Activated T-cell treated with anti-CD3 and anti-CD28 coated beads, Interleukin-2, amount 50 U/mL, for 48 hours (primary cell): ENCODE measurements at regions not wholly inside any gene's neighbourhood (a gene's known extent, or its start where the extent isn't known, plus 50 kb on each side); places are given as distances from the start of the nearest gene placed in this dataset.
"Not testable (repeated sequence)": the region's sequence is repeated elsewhere in the genome, so short reads cannot be mapped to it uniquely, and the experiment has no call there.

ENCODE experiments used
- DNase-seq, 2 experiments: peaks; one replicate each; pipeline ENCODE4 v3.0.0-alpha.2; 2020

DNA sequence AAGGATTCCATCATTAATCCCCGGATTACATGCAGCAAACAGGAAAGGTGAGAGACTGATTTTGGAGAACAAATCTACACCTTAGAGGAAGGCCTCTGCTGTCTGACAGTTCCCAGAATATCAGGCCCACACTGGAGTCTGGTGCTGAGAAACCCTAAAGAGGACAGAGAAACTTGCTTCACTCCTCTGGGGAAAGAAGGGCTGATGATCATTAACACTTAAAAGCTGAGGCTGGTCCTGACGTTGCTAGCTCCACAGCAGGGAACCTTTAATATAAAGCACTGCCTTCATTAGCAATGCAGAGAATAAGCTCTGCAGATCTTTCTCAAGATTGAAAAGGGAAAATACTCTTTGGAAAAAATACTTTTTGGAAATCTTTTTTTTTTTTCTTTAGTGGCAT lies 1472.4 kb upstream of the GOT2 start:
- DNase-seq = no peak

GRCh38 chr16:60204181-60204580 lies 1470.1 kb upstream of the GOT2 start:
- DNase-seq = no peak

- no peak for DNase-seq
These were observed 1469.5 kb upstream of the GOT2 start for GRCh38 chr16:60203525-60204124.

- not testable (repeated sequence) for DNase-seq
These were observed 1466.6 kb upstream of the GOT2 start for GRCh38 chr16:60200729-60201128.

GRCh38 chr16:60200161-60200560 lies 1466.0 kb upstream of the GOT2 start:
- no peak for DNase-seq

- no peak for DNase-seq
These were observed 1465.0 kb upstream of the GOT2 start for GRCh38 chr16:60199150-60199549.

DNA sequence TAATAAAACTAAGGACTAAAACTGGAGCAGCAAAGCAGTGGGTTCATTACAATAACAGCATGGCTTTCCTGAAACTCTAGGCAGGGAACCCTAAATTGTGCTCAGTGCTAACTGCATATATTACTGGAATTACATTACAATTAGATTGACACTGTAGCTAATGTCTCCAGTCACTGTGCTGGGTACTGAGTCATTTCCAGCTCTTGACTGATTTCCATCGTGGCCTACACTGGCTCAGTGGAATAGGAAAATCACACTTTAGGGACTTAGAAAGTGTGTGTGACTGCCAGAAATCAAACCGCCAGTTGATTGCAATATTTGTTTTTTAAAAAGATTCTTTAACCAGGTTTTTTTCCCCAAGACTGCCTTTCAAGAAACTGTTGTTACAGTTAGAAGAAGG lies 1447.4 kb upstream of the GOT2 start:
- DNase-seq = no peak

- DNase-seq = no peak
These were observed 1446.5 kb upstream of the GOT2 start for GRCh38 chr16:60180609-60181008.

- DNase-seq = no peak
These were observed 1436.1 kb upstream of the GOT2 start for GRCh38 chr16:60170196-60170595.

DNA sequence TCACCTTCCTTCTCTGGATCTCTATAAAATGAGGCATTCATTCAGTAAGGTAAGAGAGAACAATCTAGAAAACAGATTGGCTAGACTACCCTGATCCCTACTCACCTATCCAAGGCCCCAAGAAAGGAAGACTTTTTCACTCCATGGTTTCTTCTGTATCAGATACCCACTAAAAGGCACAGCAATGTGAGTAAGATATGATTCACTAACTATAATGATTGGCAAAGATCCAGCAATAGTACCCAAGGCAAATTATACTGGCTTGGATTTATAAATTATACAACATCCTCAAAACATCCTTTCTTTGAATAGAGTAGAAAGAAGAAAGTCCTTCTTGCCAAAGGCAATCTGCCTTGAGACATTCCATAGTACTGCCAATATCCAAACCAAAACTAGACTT lies 1432.0 kb upstream of the GOT2 start:
- no peak for DNase-seq

- no peak for DNase-seq
These were observed 1417.9 kb upstream of the GOT2 start for GRCh38 chr16:60151987-60152386.

- no peak for DNase-seq
These were observed 1416.8 kb upstream of the GOT2 start for GRCh38 chr16:60150907-60151306.

- DNase-seq = no peak
These were observed 1409.2 kb upstream of the GOT2 start for GRCh38 chr16:60143348-60143705.

GRCh38 chr16:60142619-60143347 lies 1408.7 kb upstream of the GOT2 start:
- DNase-seq = no peak

DNA sequence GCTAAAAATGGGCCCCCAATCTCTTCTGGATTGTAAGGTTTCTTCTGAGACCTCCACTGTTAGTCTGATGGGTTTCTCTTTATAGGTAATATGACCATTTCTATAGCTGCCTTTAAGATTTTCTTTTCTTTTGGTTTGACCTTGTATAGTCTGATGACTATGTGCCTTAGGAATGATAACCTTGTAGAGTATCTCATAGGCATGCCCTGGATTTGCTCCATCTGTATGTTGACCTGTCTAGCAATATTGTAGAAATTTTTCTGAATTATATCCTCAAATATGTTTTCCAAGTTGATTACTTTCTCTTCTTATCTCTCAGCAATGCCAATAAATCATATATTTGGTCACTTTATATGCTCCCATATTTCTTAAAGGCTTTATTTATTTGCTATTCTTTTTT lies 1403.8 kb upstream of the GOT2 start:
- no peak for DNase-seq

- DNase-seq = no peak
These were observed 1393.1 kb upstream of the GOT2 start for GRCh38 chr16:60127196-60127595.

- DNase-seq = not testable (repeated sequence)
These were observed 1392.0 kb upstream of the GOT2 start for GRCh38 chr16:60126115-60126514.

GRCh38 chr16:60123392-60124023 lies 1389.4 kb upstream of the GOT2 start:
- DNase-seq = no peak

DNA sequence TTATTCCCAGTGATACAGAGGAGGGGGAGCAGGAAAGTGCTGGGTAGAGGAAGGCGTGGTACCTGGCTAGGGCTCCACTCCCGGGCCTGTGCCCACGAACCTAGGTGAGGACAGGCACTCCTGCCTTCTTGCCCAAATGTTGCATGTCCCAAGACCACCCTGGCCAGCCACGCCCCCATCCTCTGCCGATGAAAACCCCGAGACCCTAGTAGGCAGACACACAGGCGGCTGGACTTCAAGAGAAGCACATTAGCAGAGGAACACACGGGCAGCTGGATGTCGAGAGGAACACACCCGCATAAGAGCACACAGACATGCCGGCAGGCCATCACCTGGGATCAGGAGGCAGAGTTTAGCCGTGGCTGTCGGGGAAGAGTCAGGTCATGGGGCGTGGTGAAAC lies 1386.5 kb upstream of the GOT2 start:
- DNase-seq = no peak

- DNase-seq = no peak
These were observed 1376.4 kb upstream of the GOT2 start for GRCh38 chr16:60110531-60110930.

DNA sequence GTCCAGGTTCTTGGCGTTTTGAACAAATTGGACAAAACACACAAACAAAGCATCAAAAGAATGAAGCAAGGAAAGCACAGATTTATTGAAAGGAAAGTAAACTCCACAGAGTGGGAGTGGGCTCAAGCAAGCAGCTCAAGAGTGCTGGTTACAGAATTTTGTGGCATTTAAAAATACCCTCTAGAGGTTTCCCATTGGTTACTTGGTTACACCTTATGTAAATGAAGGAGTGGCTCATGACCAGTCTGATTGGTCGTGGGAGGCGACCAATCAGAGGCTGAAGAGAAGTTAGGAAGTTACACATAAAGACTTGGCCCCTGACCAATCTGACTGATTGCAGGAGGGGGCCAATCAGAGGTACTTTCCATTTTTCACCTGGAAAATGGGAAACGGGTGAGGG lies 1373.8 kb upstream of the GOT2 start:
- no peak for DNase-seq

DNA sequence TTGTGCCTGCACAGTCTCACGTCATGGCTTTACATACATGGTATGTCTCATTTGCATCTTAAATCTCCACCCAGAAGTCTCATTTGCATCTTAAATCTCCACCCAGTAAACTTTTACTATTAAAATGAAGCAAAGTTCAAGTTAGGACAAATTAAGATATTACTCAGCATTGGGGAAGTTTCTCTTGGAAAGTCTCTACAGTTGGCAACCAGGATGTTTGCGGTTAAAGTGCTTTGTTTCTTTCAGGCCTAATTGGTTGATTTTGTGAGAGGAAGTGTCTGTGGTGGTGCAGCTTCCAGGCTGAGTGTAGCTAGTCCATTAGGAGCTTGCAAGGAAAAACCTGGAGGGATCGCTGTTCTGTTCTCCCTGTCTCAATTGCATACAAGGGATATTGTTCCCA lies 1373.3 kb upstream of the GOT2 start:
- DNase-seq = no peak

GRCh38 chr16:60100371-60100770 lies 1366.3 kb upstream of the GOT2 start:
- no peak for DNase-seq

DNA sequence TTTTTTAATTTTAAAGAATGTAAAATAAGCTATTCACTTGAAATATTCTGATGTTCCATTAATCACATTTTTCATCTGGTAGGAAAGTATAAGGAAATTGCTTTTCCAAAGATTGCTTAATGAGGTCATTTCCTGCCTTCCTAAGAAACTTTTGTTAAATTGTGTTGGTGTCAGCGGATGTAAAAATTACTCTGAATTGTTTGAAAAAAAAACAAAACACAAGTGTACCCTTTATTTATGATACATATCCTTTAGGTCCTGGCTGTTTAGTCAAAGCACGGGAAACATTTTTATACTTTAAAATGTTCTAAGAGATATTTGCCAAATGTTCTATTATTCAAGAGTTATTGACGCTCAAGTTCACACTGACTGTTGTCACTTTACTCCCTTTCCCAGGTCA lies 1357.4 kb upstream of the GOT2 start:
- no peak for DNase-seq

GRCh38 chr16:60091071-60091470 lies 1357.0 kb upstream of the GOT2 start:
- no peak for DNase-seq
